ENCODE measurements at regions not wholly inside any gene's neighbourhood (a gene's known extent, or its start where the extent isn't known, plus 50 kb on each side); places are given as distances from the start of the nearest gene placed in this dataset.
"Not testable (repeated sequence)": the region's sequence is repeated elsewhere in the genome, so short reads cannot be mapped to it uniquely, and the experiment has no call there.

GRCh38 chr2:42987112-42987922, 194.9 kb upstream of the HAAO start:
- no peak for DNase-seq

DNA sequence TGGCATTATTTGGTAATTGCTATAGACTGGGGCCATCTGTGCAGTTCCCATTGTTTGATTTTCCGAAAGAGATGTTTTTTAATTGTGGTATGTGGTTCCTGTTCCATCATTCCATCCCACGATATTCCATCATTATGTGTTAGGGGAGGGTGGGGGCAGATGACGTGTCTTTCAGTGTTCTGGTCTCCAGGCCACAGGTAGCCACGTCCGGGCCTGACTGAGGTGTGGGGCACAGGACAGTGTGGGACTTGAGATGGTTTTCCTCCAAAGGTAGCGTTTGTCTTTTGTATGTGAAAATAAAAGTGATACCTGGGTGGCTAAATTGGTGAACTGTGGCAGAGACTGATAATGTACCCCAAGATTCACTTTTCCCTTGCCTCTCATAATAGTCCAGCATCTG, 192.2 kb upstream of the HAAO start:
- DNase-seq = no peak

DNA sequence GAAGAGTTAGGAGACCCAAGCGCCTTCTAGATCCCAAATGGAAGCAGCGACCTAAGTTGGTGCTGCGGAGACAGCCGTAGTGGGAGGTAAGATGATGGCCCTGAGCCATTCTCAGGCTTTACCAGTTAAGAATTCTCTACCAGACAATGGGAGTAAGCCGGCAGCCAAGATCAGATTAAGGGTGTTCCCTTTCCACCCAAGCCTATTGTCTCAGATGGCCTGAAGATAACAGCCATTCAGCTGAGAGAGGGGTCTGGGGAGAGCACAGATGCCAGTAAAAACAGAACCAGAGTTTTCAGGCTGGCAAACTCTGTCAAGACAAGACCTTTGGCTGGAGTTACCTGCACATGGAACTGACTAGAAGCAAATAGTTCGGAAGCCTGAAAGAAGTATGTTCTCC, 191.7 kb upstream of the HAAO start:
- no peak for DNase-seq

DNA sequence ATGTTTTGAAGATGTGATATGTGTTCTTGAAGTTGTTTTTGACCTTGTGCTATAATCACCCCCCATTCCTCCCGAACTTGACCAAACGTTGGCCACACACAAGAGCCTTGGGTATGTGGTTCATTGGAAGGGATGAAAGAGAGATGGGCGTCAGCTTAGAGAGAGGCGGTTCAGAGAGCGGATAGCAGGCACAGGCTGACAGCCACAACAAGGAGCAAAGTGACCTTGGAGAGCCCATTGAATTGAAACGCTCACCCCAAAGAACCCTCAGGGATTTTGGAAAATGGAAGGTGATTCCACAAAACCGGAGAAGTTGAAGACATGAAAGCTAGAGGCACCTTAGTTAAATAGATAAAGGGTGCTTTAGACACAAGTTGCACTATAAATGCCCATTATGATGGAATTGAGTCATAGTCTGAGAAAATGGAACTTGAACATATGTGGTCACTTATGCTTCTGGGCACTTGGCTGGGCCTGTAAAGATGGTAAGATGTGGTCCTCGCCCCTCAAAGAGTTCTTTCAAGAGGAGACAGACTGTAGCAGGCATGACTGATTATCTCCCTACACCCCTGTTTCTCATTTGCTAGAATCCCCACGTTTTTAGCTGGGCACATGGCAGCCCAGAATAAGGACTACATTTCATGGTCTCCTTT, 188.5 kb upstream of the HAAO start:
- no peak for DNase-seq

- DNase-seq = no peak
These were observed 187.7 kb upstream of the HAAO start for GRCh38 chr2:42979870-42980763.

DNA sequence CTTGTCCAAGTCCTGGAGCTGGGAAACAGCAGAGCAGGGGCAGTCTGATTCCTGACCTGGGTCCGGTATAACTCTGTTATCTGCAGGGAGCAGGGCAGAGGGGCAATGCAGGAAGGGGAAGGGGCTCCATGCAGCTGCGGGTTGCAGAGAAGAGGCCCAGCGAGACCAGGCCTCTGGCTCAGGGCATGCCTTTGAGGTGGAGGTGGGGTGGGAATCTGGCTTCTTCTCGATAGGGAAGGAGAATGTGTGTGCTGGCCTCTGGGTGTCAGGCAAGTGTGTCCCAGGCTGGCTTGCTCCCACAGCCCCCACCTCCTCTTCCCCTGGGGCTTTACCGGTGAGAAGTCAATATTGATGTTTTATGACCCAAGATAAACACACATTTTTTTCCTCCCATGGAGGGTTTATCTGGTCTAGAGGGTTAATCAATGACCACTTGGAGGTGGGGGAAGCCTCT, 187.1 kb upstream of the HAAO start:
- DNase-seq = no peak

- DNase-seq = no peak
These were observed 186.6 kb upstream of the HAAO start for GRCh38 chr2:42978887-42979415.

DNA sequence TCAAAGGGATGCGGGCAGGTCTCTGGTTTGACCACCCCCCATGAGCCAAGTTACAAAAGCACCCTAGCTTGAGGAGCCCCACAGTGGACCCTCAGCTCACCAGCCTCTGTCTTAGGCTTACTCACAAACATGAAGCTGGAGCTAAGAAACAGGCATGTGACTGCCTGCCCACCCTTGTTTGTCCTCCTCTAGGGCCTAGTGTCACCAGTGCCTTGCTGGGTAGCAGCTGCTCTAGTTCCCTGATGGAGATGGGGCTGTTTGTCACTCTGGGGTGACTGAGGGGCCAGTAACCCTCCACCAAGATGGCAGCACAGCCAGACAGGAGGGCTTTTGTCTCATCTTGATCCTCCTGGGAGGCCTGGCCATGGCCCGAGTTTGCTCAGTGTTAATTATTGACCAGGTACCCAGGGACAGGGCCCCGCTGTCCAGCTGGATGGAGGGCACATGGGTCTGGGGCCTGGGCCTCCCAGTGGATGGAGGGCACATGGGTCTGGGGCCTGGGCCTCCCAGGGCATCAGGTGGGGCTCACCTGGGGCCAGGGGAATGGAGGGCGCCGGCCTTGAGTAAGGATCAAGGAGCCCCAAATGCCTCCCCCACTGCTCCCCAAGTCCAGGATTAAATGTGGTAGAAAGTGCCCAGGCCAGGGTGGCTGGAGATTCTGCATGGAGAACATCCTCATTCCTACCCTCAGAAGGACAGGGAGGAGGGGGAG, 185.9 kb upstream of the HAAO start:
- no peak for DNase-seq

GRCh38 chr2:42977270-42978174, 185.1 kb upstream of the HAAO start:
- DNase-seq = no peak

GRCh38 chr2:42976351-42976750, 184.0 kb upstream of the HAAO start:
- no peak for DNase-seq

DNA sequence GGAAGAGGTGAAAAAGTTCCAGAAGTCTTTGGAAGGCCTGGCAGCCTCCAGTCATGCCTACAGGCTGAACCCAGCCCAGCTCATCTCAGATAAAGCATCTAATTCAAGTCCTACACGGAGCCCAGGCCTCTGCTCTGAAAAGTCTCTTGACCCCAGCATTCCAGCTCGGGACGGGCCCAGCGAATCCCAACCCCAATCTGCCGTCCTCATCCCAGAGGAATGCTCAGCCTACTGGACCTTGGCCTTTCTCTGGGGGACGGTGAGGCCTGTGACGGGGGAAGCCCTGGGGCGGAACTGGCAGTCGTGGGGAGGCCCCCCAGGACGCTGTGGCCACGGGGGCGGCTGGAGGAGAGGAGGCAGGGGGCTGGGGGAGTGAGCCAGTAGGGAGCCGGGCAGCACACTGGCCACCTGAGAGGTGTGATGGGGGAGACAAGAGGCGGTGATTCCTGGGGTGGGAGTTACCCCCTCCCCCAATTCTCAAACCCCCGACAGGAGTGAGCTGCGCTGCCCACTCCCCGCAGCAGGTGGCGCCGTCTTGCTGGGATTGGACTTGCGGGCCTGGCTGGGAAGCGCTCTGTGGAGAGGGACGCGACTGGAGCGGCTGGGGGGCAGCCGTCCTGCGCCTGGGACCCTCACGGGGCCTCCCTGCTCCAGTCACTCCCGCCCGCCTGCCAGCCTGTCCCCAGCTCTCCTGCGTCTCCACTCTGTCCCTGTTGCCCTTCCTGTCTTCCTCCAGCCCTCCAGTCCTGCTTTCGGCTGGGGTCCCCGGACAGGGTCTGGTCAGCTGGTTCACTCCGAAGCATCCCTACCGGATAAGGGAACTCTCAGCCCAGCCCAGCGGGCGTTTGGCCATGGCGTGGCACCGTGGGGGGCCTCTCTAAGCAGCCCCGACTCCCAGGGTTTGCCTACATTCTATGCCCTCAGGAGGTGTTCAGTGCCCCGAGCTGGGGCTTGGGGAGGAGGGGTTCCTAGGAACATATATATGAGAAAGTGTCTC, 182.6 kb upstream of the HAAO start:
- no peak for DNase-seq

DNA sequence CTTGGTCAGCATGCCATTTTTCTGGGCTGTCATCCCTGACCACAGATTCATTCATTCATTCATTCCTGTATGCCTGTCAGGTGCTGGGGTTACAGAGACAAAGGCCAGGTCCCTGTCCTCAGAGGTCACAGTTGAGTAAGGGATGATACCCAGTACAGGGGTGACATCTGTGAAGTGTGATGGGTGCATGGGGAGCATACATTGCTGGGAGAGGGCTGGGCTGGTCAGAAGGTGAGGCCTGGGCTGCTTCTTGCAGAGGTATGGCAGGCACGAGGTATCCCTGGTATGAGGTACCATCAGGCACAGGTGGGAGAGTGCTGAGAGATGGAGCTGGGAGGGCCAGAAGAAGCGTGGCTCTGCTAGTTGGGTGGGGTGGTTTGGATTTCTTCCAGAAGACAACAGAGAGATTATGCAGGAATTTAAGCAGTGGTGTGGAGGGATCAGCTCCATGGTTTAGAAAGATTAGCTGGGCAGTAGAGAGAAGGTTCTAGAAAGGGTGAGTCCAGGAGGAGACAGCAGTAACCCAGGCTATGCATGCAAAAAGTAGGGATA, 181.9 kb upstream of the HAAO start:
- DNase-seq = no peak

- no peak for DNase-seq
These were observed 181.3 kb upstream of the HAAO start for GRCh38 chr2:42973726-42974125.

GRCh38 chr2:42972933-42973516, 180.6 kb upstream of the HAAO start:
- DNase-seq = not testable (repeated sequence)

DNA sequence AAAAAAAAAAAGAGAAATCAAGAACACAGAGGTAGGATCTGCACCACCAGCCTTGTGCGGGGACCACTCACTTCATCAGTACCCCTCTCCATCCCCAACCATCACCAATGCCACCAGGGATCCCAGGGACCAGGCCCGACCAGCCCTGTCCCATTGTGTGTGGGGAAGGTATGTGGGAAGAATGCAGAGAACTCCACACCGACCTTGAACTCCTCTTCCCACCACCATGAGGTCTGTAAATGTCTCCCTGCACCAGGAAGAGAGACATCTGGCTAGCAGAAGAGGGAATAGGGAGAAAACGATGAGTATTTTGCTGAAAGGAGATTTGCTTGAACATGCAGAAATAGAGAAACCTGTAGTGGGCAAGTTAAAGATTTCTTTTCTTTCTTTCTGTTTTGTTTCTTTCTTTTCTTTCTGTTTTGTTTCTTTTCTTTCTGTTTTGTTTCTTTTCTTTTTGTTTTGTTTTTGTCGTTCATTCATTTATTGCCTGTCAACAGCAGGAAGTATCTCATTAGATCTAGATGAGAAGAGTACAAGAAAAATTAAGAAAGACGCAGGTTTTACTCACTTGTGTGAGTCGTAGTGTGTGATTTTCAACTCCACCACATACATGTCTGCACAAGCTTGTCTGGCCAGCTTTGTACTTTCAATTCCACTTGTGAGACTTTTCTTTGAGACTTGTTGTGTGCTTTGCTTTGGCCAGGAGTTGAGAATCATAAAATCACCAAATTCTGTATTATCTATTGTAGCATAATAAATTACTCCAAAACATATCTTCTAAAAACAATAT, 179.8 kb upstream of the HAAO start:
- no peak for DNase-seq

GRCh38 chr2:42971381-42971780, 179.0 kb upstream of the HAAO start:
- DNase-seq = no peak

- no peak for DNase-seq
These were observed 177.8 kb upstream of the HAAO start for GRCh38 chr2:42970151-42970550.

Measured in NCI-H1092 (cell line).